HL-60 (cell line): ENCODE measurements at regions not wholly inside any gene's neighbourhood (a gene's known extent, or its start where the extent isn't known, plus 50 kb on each side); places are given as distances from the start of the nearest gene placed in this dataset.

Experiments
- DNase-seq, 2 experiments: peaks; one replicate each; pipeline ENCODE4 v3.0.0-alpha.2; 2010 to 2020; ENCODE audit warnings: low read depth in 1 of 2, low spot score in 1 of 2
- H3K27ac ChIP-seq: fragments of 250-450 bp; sonication (Bioruptor Pico); replicated peaks from 2 replicates; pipeline ENCODE4 v1.5.1; 2020; ENCODE audit warnings: mild to moderate bottlenecking, moderate library complexity
- H3K27me3 ChIP-seq: fragments of 250-450 bp; sonication (Bioruptor Pico); 2 replicates; pipeline ENCODE4 v1.5.1; 2021; ENCODE audit warnings: mild to moderate bottlenecking, moderate library complexity; ENCODE audit not compliant: insufficient read depth, poor library complexity, severe bottlenecking
- H3K4me3 ChIP-seq: replicated peaks from 2 replicates; pipeline ENCODE4 v1.5.1; 2011; ENCODE audit warnings: mild to moderate bottlenecking, control low read depth, low read length; ENCODE audit not compliant: insufficient read depth
- GABPA ChIP-seq: IDR thresholded peaks from 2 replicates; pipeline ENCODE4 v1.6.1; 2012; ENCODE audit warnings: low read depth
- POLR2AphosphoS5 ChIP-seq: IDR thresholded peaks from 2 replicates; pipeline ENCODE4 v1.6.1; 2012; ENCODE audit warnings: low read depth
- SPI1 ChIP-seq: IDR thresholded peaks from 2 replicates; pipeline ENCODE4 v1.6.1; 2012; ENCODE audit warnings: low read depth, mild to moderate bottlenecking, borderline replicate concordance
- TF ChIP-seq, protein P1 (sequence below): IDR thresholded peaks from one replicate; pipeline ENCODE4 v1.5.1; 2011; ENCODE audit warnings: low read length, control low read depth, inconsistent platforms; ENCODE audit not compliant: insufficient read depth
- TF ChIP-seq, protein P2 (sequence below): IDR thresholded peaks from 2 replicates; pipeline ENCODE4 v1.6.1; 2012; ENCODE audit warnings: low read depth; ENCODE audit not compliant: insufficient replicate concordance

DNA sequence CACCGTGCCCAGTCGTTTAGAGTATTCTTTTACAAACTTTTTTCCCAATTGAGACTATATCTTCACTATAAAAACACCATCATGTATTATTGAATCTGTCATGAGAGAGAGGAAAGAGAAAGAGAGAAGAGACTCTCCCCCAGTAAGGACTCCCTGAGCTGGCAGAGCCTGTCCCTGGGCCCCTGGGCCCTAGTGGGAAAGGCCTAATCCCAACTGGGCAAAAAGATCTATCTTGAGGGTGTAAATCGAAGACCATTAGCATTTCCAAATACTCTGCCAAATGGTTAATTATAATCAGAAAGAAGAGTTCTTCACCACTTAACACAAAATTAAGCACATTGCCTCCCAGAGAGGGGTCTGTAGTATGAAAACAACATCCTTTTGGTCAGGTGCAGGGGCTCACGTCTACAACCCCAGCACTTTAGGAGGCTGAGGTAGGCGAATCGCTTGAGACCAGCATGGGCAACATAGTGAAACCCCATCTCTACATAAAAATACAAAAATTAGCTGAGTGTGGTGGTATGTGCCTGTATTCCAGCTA, 108.2 kb downstream of the SKIDA1 start:
- no peak overlapping the region for H3K27ac ChIP-seq
- TF ChIP-seq, protein P1, sequence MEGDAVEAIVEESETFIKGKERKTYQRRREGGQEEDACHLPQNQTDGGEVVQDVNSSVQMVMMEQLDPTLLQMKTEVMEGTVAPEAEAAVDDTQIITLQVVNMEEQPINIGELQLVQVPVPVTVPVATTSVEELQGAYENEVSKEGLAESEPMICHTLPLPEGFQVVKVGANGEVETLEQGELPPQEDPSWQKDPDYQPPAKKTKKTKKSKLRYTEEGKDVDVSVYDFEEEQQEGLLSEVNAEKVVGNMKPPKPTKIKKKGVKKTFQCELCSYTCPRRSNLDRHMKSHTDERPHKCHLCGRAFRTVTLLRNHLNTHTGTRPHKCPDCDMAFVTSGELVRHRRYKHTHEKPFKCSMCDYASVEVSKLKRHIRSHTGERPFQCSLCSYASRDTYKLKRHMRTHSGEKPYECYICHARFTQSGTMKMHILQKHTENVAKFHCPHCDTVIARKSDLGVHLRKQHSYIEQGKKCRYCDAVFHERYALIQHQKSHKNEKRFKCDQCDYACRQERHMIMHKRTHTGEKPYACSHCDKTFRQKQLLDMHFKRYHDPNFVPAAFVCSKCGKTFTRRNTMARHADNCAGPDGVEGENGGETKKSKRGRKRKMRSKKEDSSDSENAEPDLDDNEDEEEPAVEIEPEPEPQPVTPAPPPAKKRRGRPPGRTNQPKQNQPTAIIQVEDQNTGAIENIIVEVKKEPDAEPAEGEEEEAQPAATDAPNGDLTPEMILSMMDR: no peak
- no peak for TF ChIP-seq POLR2AphosphoS5
- TF ChIP-seq, protein P2, sequence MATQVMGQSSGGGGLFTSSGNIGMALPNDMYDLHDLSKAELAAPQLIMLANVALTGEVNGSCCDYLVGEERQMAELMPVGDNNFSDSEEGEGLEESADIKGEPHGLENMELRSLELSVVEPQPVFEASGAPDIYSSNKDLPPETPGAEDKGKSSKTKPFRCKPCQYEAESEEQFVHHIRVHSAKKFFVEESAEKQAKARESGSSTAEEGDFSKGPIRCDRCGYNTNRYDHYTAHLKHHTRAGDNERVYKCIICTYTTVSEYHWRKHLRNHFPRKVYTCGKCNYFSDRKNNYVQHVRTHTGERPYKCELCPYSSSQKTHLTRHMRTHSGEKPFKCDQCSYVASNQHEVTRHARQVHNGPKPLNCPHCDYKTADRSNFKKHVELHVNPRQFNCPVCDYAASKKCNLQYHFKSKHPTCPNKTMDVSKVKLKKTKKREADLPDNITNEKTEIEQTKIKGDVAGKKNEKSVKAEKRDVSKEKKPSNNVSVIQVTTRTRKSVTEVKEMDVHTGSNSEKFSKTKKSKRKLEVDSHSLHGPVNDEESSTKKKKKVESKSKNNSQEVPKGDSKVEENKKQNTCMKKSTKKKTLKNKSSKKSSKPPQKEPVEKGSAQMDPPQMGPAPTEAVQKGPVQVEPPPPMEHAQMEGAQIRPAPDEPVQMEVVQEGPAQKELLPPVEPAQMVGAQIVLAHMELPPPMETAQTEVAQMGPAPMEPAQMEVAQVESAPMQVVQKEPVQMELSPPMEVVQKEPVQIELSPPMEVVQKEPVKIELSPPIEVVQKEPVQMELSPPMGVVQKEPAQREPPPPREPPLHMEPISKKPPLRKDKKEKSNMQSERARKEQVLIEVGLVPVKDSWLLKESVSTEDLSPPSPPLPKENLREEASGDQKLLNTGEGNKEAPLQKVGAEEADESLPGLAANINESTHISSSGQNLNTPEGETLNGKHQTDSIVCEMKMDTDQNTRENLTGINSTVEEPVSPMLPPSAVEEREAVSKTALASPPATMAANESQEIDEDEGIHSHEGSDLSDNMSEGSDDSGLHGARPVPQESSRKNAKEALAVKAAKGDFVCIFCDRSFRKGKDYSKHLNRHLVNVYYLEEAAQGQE: no peak
- no peak for TF ChIP-seq SPI1
- TF ChIP-seq GABPA: no peak
- DNase-seq: no peak
- no peaks in the 10 kb centered on the region for H3K27me3 ChIP-seq
- H3K4me3 ChIP-seq: no peak overlapping the region

DNA sequence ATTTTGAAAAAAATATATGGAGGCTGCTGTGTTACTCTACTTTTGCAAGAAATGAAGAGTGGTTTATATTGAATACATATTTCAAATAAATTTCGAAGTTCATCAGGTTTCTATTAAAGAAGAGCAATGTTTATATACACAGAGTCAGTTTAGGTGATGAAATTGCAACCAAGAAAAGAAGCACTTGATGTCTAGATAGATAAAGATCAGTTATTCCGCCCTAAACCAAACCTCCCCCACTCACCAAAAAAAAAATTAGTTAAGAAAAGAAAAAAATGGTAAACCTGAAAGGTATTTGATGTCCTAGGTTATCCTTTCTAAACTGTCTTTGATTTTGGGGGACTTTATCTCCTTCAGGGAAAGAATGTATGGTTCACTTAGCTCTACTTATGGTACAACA, 111.8 kb downstream of the SKIDA1 start:
- H3K4me3 ChIP-seq: no peak overlapping the region
- no peak for TF ChIP-seq SPI1
- no peak for TF ChIP-seq GABPA
- TF ChIP-seq, protein P1: no peak
- TF ChIP-seq, protein P2: no peak
- no peak for TF ChIP-seq POLR2AphosphoS5
- H3K27ac ChIP-seq: no peak overlapping the region
- DNase-seq: no peak
- no peaks in the 10 kb centered on the region for H3K27me3 ChIP-seq

DNA sequence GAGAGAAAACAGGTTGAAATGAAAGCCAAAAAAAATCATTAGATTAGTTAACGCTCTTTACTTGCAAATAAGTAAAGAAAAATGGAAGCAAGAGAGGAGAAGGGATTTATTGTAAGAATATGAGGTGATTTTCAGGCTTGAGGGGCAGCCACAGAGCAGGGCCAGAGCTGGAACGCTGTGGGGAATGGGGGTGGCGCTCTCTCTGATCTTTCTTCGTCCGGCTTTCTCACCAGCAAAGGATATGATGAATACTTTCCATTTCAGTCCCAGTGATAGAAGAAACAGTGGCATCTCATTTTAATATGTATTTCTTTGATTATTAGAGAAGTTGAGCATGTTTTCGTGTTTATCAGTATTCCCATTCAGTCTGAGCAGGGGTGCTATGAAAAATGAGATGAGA, 112.2 kb downstream of the SKIDA1 start:
- no peak overlapping the region for H3K4me3 ChIP-seq
- no peaks in the 10 kb centered on the region for H3K27me3 ChIP-seq
- TF ChIP-seq GABPA (no peak), SPI1 (no peak), POLR2AphosphoS5 (no peak)
- TF ChIP-seq, protein P2: no peak
- TF ChIP-seq, protein P1: no peak
- no peak for DNase-seq
- H3K27ac ChIP-seq: no peak overlapping the region
